Activated CD4-positive, alpha-beta T cell treated with anti-CD3 and anti-CD28 coated beads, Interleukin-2, amount 50 U/mL, for 16 hours (primary cell): ENCODE measurements at regions not wholly inside any gene's neighbourhood (a gene's known extent, or its start where the extent isn't known, plus 50 kb on each side); places are given as distances from the start of the nearest gene placed in this dataset.
"Not testable (repeated sequence)": the region's sequence is repeated elsewhere in the genome, so short reads cannot be mapped to it uniquely, and the experiment has no call there.

Source experiments
- DNase-seq: peaks from one replicate; pipeline ENCODE4 v3.0.0-alpha.2; 2020

DNA sequence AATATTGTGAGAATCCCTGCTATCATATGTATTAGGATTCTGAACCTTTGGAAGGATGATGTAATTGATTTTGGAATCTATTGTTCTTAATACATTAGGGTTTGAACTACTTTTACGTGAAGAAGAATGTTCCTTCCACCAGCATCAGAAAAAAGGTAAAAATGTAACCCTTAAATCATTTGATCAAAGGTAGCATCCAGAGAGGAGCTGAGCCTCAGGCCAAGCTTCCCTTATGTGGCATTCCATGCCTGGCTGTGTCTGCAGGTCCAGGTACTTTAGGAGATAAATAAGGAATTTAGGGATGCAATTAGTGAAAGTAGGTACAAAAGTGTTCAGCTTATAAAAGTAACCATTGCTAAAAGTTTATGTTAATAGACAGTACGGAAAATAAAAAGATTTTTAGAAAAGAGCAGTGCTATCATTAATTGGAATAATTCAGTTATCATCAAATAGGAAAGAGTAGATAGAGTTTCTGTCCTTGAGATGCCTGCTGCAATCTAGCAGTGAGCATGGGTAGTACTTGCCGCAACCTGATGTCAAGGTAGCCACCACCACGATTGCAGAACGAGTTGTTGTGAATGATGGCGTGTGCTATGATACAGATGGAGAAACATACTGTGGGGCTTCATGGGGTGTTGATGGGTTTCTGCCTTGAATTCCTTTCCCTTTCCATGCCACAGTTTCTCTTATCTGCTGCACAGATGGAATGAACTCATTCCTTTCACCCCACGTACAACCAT is 228.8 kb downstream of the GATA3 start:
- no peak for DNase-seq

GRCh38 chr10:8283986-8284385 is 229.5 kb downstream of the GATA3 start:
- no peak for DNase-seq

- DNase-seq, result not testable (repeated sequence)
Observed at GRCh38 chr10:8285970-8286369, 231.5 kb downstream of the GATA3 start.

GRCh38 chr10:8288600-8288999 is 234.1 kb downstream of the GATA3 start:
- no peak for DNase-seq

DNA sequence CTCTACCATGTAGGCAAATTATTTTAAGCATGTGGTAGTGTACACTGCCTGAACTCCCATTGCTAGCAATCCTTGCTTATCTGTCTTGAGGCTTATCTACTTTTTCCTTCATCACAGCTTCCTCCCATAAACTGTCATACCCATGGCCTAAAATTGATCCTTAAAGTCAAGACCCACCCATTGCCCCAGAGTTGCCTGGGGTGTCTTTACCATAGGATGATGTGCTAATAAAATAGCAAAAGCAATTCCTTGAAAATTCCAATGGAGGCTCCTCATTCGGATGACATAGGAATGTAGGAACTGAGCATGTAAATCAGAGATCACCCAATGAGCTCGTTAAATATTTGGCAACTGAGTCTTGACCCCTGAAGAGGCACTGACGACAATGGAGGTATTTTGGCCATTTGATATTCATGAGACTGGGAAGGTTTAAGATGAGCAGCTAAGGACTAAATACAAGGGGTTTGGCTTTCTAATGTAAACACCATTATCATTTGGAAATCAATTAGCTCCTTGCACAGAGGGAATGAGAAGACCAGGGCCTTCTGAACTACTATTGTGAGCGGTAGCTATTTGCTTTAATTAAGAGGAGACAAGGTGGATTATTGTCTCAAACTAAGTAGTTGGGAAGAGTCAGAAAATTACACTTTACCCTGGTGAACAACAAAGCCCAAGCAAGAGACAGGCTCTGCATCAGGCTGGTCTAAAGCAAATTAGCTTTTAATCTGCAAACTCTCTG is 234.9 kb downstream of the GATA3 start:
- DNase-seq, result no peak

DNA sequence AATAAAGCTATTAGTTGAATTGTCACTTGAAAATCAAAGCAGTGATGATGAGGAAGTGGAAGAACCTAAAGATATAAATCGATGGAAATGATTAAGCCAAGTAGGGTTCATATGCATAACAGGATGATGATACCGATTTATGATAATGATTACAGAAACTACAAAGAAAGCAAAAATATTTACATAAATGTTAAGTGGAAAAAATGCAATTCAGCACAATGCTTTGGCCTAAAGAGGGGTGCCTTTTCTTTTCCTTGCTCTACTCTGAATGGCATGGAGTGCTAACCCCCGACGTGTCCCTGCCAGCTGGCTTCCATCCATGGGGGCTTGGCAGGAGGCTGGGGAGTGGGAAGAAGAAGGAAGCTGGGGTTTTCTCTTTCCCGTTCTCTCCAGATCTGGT is 240.3 kb downstream of the GATA3 start:
- DNase-seq, result no peak

GRCh38 chr10:8295311-8295710 is 240.8 kb downstream of the GATA3 start:
- DNase-seq, result no peak

- DNase-seq, result no peak
Observed at GRCh38 chr10:8296090-8296733, 241.7 kb downstream of the GATA3 start.

- DNase-seq, result no peak
Observed at GRCh38 chr10:8296734-8297101, 242.2 kb downstream of the GATA3 start.

DNA sequence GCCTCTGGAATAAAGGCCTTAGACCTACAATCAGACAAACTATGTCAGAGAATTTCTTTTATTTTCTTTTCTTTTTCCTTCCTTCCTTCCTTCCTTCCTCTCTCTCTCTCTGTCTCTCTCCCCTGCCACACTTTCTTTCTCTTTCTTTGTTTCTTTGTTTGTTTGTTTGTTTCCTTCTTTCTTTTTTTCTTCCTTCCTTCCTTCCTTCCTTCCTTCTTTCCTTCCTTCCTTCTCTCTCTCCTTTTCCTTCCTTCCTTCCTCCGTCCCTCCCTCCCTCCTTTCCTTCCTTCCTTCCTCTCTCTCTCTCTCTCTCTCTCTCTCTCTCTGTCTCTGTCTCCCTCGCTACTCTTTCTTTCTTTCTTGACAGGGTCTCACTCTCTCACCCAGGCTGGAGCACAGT is 242.6 kb downstream of the GATA3 start:
- DNase-seq, result no peak

- no peak for DNase-seq
Observed at GRCh38 chr10:8297959-8298358, 243.5 kb downstream of the GATA3 start.

DNA sequence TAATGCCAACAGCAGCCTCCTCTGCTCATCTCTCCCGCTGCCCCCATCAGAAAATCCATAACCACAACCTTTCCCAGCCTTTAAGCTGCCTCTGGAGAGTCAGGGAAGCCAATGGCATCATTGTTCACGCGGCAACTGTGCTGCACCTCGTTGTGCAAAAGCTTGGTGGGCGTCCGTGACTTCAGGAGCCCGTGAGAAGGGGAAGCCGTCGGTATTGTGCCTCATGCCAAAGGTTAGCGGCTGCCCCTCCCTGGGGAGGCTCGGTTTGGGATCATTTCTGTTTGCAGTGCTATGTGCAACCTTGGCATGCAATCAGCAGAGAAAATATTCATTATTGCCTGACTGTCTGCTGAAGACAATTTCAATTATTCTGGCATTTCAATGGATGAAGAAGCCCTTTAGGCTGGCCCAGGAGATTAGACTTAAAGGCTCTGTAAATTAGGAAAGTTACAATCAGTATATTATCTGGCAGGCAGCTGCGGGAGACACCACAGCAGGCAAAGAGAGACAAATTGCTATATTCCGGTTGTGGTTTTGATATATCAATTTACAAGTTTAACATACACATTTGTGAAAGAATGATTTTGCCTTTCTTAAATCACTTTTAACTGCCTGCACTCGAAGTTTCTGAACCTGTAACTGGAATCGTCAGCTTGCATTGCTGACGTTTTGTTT is 244.5 kb downstream of the GATA3 start:
- no peak for DNase-seq

DNA sequence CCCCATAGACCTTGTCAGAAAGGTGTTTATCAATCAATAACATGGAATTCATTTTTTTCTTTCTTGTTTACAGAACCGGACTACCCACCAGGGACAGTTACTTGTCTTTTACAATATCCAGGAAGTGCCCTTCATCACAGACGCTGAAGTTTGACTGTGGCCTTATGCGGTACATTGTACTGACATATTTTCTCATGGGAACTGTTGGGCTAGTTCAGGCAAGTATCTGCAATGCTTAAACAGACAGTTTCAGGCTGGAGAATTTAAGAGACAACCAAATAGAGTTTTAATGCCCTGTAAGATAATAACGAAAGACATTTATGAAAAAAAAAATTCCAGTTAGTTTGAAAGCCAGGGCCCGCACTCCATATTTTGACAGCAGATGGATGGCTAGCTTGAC is 246.4 kb downstream of the GATA3 start:
- DNase-seq, result no peak

DNA sequence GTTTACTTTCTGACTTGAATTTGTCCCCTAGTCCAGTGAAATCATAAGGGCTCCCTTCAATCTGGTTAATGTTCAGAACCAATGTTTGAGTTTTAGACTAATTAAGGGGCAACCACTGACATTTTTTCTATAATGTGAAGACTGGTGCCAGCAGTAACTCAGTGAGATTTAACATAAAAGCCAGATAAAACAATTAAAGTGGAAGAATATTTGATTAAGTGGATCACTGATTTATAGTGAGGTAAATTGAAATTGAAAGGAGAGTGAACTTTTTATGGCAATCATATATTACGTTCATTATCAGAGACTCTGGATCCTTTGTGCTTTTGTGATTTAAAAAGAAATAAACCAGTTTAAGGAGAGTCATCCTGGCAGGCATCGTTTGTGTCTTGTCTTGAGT is 246.8 kb downstream of the GATA3 start:
- DNase-seq, result no peak

GRCh38 chr10:8301831-8302230 is 247.3 kb downstream of the GATA3 start:
- DNase-seq, result no peak

DNA sequence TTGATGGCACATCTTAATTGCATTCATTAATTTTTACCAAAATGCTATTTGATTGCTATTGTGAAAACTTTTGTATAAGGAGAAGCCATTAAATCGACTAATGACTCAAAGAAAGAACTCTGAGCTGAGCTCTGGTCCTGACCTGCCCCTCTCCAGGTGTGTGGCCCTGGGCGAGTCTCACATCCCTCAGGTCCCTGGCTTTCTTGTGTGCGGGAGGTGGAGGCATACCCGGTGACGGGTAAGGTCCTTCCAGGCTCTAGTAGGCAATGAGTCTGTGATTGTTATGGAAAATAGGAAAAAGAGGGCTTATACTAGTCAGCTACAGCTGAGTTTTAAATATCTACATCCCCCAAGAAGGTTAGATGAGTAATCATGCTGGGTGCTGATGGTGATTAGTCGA is 248.1 kb downstream of the GATA3 start:
- DNase-seq, result no peak

DNA sequence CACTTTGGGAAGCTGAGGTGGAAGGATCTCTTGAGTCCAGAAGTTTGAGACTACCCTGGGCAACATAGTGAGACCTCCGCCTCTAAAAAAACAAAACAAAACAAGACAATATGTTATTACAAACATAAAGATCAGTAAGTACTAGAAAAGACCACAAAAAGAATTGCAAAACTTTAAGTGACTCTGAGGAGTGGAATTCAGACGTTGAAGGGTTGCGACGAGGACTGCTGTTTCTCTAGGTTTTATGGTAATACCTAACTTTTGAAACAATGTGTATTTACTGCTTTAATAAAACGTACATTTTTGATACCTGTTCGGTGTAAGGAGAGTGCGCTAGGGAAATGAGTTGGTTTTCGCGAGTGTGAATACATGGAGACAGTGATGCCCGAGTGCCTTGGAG is 250.4 kb downstream of the GATA3 start:
- no peak for DNase-seq

DNA sequence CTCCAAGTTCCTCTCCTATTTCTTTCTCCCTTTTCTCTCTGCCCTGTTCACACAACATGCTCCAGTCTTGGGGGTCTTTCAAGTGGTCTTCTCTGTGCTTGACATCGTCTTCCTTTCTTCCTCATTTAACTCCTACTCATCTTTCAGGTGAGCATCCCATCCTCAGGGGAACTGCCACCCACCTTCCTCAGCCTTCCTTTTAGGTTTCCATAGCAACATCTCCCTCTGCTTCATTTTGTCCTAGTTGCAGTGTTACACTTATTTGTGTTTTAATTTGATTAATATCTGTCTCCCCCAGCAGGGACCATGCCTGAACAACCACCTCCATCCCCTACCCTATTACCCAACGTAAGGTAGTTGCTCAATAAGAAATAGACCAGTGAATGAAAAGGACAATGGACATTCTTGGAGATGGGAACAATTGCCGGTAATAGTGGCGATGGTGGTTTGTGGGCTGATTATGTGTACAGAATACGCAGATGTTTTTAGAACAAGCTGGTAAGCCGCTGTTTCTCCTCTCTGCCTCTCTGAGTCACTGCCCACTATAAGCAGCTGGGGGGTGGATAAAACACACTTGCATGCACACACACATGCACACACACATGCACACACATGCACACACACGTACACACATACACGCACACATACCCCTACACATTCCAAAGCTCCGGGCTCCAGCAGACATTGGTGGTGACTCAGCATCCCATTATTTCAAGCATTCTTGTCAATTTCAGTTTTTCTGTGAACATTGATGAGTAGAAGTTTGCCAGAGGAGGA is 251.6 kb downstream of the GATA3 start:
- DNase-seq, result no peak

DNA sequence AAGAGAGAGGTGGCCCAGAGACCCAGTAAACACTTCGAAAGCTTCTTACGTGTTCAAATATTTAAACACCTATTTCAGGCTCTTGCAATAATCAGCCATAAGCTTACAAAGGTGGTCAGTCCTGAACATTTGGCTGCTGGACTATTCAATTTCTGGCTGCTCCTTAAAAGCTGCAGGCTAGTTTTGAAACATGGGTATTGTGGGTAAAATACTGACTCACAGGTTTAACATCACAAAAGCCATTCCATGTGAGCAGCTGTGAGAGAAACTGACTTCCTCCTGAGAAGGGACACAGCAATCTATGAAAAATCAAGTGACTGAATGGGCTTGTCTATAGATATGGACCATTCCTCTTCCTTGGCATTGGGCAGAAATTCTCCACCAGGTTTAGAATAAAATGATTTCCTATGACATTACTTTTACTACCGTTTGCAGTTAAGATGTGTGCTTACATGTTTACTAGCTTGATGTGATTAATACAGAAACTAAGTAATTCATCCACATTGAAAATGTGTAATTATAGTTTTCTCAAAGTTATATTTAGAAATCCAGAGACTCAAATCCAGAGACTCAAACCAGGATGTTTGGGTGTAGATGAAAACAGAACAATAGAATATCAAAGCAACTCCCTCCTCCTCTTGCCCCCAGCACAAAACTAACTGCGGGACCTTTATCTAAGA is 252.3 kb downstream of the GATA3 start:
- DNase-seq, result peak; percentile 50

GRCh38 chr10:8310930-8311329 is 256.4 kb downstream of the GATA3 start:
- no peak for DNase-seq

DNA sequence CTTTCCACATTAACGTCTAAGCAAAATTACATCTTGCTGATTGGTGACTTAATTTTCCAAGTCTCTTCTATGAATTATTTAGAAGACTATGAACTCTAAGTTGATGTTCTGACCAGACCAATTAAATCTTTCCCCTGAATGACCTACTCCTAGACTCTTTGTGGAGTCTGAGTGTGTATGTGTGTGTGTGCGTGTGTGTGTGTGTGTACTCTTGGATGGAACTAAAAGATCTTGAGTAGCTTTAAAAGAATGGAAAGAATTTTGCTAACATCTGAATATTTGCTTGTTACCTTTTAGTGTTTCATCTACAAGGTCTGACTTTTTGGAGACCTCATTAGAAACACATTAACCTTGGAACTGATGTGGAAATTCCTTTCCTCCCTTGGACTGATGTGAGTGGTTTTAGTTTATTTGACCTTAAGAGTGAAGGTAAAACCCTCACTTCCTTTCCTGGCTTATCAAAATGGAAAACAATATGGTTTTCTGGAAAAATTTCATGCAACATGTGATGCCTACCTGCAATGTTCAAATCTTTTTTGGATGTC is 257.1 kb downstream of the GATA3 start:
- DNase-seq, result no peak

DNA sequence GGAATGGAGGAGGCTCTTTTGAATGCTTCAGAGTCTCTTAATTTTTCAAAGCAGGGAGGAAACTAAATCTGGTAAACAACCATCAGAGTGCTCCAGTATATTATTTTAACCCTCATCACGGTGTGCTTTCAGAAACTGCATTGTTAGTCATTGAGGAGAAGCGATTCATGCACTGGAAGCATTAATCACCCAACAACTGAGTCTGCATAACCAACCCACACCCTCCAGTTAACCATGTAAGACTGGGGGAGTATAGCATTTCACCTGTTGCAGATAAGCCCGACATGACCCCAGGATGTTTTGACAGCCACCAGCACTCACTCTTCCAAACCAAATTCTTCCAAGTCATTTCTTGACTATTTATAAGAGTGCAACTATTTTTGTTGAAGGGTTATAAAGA is 257.6 kb downstream of the GATA3 start:
- no peak for DNase-seq
